Testis (tissue), 2 donors: ENCODE measurements at regions not wholly inside any gene's neighbourhood (a gene's known extent, or its start where the extent isn't known, plus 50 kb on each side); places are given as distances from the start of the nearest gene placed in this dataset.

Source experiments
- DNase-seq: peaks from one replicate; pipeline ENCODE4 v3.0.0-alpha.2; 2019
- H3K27ac ChIP-seq, 2 donors: fragments of 200-600 bp; sonication (generic); one replicate each; pipeline ENCODE4 v1.5.1; 2019
- H3K27me3 ChIP-seq: fragments of 200-600 bp; sonication (generic); one replicate; pipeline ENCODE4 v1.5.1; 2019
- H3K36me3 ChIP-seq: fragments of 200-600 bp; sonication (generic); one replicate; pipeline ENCODE4 v1.5.1; 2017; ENCODE audit warnings: low read depth; ENCODE audit errors: missing control alignments
- H3K4me1 ChIP-seq: fragments of 200-600 bp; sonication (generic); one replicate; pipeline ENCODE4 v1.5.1; 2019
- H3K4me3 ChIP-seq, 2 donors: fragments of 200-600 bp; sonication (generic); one replicate each; pipeline ENCODE4 v1.5.1; 2017 to 2019
- H3K9me3 ChIP-seq: fragments of 200-600 bp; sonication (generic); one replicate; pipeline ENCODE4 v1.5.1; 2017
- POLR2A ChIP-seq: fragments of 450-650 bp; IDR thresholded peaks from one replicate; pipeline ENCODE4 v1.6.1; 2017; ENCODE audit warnings: antibody characterized with exemption, mild to moderate bottlenecking, moderate library complexity
- WGBS, 2 donors: methylation state at CpG; one replicate each; pipeline ENCODE4 v1.1.5; 2018; 5-methylcytosine and 5-hydroxymethylcytosine counted together
- intact Hi-C: fragments of 100-400 bp; cut with DNase I; formaldehyde crosslinking; loops from one replicate; pipeline ENCODE4 v1.15.1; 2023; ENCODE audit warnings: low total_unique reads
- TF ChIP-seq, protein P1 (sequence below), 3 experiments: fragments of 450-650 bp in 2 of 3; fragments of 200-600 bp in 1 of 3; sonication (generic) in 1 of 3; IDR thresholded peaks; one replicate each; pipeline ENCODE4 v1.5.1; 2016 to 2019; ENCODE audit warnings: antibody characterized with exemption in 3 of 3, mild to moderate bottlenecking in 2 of 3, moderate library complexity in 1 of 3

DNA sequence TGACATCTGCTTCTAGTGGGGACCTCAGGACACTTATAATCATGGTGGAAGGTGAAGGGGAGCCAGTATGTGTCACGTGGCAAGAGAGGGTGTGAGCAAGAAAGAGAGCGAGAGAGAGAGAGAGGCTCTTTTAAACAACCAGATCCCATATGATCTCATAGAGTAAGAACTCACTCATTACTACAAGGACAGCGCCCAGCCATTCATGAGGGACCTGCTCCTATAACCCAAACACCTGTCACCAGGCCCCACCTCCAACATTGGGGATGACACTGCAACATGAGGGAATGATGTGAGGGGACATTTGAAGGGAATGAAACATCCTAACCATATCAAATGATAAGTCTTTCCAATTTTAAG, 427.5 kb downstream of the EFNA5 start:
- Histone ChIP-seq H3K4me3 (no peak overlapping the region), H3K36me3 (no peaks in the 10 kb centered on the region), H3K27ac (no peak overlapping the region), H3K9me3 (no peaks in the 10 kb centered on the region), H3K4me1 (no peaks in the 10 kb centered on the region), H3K27me3 (no peaks in the 10 kb centered on the region)
- no peak for DNase-seq
- no peak for TF ChIP-seq POLR2A
- TF ChIP-seq, protein P1, sequence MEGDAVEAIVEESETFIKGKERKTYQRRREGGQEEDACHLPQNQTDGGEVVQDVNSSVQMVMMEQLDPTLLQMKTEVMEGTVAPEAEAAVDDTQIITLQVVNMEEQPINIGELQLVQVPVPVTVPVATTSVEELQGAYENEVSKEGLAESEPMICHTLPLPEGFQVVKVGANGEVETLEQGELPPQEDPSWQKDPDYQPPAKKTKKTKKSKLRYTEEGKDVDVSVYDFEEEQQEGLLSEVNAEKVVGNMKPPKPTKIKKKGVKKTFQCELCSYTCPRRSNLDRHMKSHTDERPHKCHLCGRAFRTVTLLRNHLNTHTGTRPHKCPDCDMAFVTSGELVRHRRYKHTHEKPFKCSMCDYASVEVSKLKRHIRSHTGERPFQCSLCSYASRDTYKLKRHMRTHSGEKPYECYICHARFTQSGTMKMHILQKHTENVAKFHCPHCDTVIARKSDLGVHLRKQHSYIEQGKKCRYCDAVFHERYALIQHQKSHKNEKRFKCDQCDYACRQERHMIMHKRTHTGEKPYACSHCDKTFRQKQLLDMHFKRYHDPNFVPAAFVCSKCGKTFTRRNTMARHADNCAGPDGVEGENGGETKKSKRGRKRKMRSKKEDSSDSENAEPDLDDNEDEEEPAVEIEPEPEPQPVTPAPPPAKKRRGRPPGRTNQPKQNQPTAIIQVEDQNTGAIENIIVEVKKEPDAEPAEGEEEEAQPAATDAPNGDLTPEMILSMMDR (IDR thresholded peaks at IDR 0.05), result no peak
- intact Hi-C loops, result no loop called here
- 93 to 97% methylated on average over 3 of the region's 3 CpGs for WGBS, 2 donors

DNA sequence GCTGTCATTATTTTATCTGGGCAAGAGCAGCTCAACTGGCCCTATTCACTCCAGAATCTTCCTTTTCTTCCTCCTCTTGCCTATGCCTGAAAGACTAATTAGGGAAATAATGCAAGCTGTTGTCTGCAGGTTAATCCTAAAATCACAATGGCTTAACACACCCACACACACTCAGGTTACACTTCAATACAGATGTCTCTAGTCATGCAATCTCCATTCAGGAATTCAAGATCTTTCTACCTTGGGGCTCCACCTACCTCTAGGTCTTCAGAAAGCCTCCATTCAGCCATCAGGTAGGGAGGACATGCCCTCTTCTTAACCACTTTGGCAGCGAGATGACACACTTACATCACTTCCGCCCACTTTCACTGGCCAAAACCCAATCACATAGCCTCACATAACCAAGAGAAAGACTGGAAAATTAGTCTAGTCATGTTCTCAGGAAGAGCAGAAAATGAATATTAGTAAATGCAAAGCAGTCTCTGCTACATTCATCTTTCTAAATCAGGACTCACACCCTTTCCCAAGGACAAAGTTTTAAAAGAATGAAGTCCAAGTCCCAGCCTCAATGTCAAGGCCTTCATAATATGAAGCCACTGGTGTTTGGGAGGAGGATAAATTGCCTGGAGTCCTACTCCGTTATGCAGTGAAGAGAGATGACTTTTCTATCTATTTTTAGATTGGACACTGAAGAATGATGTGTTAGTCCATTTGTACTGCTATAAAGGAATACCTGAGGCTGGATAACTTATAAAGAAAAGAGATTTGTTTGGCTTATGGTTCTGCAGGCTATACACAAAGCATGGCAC, 428.1 kb downstream of the EFNA5 start:
- Histone ChIP-seq H3K36me3 (no peaks in the 10 kb centered on the region), H3K4me1 (no peaks in the 10 kb centered on the region), H3K27me3 (no peaks in the 10 kb centered on the region), H3K9me3 (no peaks in the 10 kb centered on the region), H3K27ac (no peak overlapping the region), H3K4me3 (no peak overlapping the region)
- TF ChIP-seq, protein P1 (IDR thresholded peaks at IDR 0.05), result no peak
- TF ChIP-seq POLR2A, result no peak
- 84 to 86% methylated on average over 3 of the region's 3 CpGs for WGBS, 2 donors
- intact Hi-C loops, result no loop called here
- DNase-seq, result no peak

- WGBS, 2 donors, result 53 to 60% methylated on average over 1 of the region's 1 CpG
- Histone ChIP-seq H3K27ac (no peak overlapping the region), H3K27me3 (no peaks in the 10 kb centered on the region), H3K4me3 (no peak overlapping the region), H3K36me3 (no peaks in the 10 kb centered on the region), H3K9me3 (no peaks in the 10 kb centered on the region), H3K4me1 (no peaks in the 10 kb centered on the region)
- no peak for DNase-seq
- TF ChIP-seq, protein P1 (IDR thresholded peaks at IDR 0.05), result no peak
- no peak for TF ChIP-seq POLR2A
- intact Hi-C loops, result no loop called here
These were observed 428.9 kb downstream of the EFNA5 start for GRCh38 chr5:107241841-107242240.

DNA sequence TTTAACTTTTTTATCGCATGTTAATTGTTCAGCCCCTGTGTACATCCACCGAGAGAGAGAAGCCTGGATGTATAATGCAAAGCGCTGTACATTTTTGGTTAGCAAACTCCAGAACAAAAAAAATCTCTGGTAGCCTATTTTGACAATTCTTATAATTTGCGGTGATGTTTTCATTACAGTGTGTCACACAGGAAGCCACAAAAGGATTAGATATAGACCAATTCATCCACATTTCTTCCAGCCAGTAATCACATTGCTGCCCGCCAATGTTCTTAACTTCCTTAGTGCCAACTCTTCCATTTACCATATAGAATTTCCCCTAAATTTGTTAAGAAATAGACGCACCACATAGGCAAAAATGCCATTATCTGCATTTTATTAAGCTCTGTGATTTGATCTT, 435.6 kb downstream of the EFNA5 start:
- Histone ChIP-seq H3K36me3 (no peaks in the 10 kb centered on the region), H3K9me3 (no peaks in the 10 kb centered on the region), H3K4me3 (no peak overlapping the region), H3K4me1 (no peaks in the 10 kb centered on the region), H3K27me3 (no peaks in the 10 kb centered on the region), H3K27ac (no peak overlapping the region)
- 94 to 96% methylated on average over 6 of the region's 6 CpGs for WGBS, 2 donors
- TF ChIP-seq POLR2A, result no peak
- TF ChIP-seq, protein P1 (IDR thresholded peaks at IDR 0.05), result no peak
- no peak for DNase-seq
- intact Hi-C loops, result no loop called here

DNA sequence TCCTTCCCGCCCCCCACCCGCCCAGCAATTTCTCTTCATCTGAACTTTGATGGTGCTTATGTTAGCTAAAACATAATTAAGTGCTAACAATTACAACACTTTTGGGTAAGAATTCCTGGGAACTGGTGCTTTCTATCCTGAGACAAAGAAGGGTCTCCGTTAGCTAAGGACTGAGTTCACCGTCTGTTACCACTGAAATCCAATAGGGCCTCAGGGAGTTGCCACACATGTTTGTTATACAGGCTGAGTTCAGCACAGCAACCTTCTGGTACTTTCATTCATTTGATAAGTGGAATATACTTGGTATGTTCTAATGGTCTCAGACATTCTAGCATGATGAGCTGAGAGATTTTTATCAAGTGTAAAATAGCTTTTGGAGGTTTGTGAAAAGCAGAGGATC, 437.9 kb downstream of the EFNA5 start:
- 78% methylated on average over 4 of the region's 4 CpGs for WGBS, 2 donors
- intact Hi-C loops, result no loop called here
- no peak for DNase-seq

More for the DNA sequence above, 437.9 kb downstream of the EFNA5 start:
- Histone ChIP-seq H3K4me3 (no peak overlapping the region), H3K9me3 (no peaks in the 10 kb centered on the region), H3K27me3 (no peaks in the 10 kb centered on the region), H3K36me3 (no peaks in the 10 kb centered on the region), H3K27ac (no peak overlapping the region), H3K4me1 (no peaks in the 10 kb centered on the region)
- TF ChIP-seq POLR2A, result no peak
- TF ChIP-seq, protein P1 (IDR thresholded peaks at IDR 0.05), result no peak
